ENCODE measurements at regions not wholly inside any gene's neighbourhood (a gene's known extent, or its start where the extent isn't known, plus 50 kb on each side); places are given as distances from the start of the nearest gene placed in this dataset.

GRCh38 chr6:120357447-120357846 lies 976.8 kb downstream of the TBC1D32 start:
- no peak for TF ChIP-seq EZH2 (IDR thresholded peaks at IDR 0.05; ENCODE audit: low read length)
- TF ChIP-seq, protein P1, sequence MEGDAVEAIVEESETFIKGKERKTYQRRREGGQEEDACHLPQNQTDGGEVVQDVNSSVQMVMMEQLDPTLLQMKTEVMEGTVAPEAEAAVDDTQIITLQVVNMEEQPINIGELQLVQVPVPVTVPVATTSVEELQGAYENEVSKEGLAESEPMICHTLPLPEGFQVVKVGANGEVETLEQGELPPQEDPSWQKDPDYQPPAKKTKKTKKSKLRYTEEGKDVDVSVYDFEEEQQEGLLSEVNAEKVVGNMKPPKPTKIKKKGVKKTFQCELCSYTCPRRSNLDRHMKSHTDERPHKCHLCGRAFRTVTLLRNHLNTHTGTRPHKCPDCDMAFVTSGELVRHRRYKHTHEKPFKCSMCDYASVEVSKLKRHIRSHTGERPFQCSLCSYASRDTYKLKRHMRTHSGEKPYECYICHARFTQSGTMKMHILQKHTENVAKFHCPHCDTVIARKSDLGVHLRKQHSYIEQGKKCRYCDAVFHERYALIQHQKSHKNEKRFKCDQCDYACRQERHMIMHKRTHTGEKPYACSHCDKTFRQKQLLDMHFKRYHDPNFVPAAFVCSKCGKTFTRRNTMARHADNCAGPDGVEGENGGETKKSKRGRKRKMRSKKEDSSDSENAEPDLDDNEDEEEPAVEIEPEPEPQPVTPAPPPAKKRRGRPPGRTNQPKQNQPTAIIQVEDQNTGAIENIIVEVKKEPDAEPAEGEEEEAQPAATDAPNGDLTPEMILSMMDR (optimal IDR thresholded peaks at IDR 0.05 in 1 of 3, IDR thresholded peaks at IDR 0.05 in 1 of 3, conservative IDR thresholded peaks at IDR 0.05 in 1 of 3; ENCODE audit: extremely low read depth in 1 of 3, insufficient read depth in 2 of 3, low read length in 3 of 3) = no peak

Measured in keratinocyte (primary cell).